ENCODE measurements at regions not wholly inside any gene's neighbourhood (a gene's known extent, or its start where the extent isn't known, plus 50 kb on each side); places are given as distances from the start of the nearest gene placed in this dataset.

DNA sequence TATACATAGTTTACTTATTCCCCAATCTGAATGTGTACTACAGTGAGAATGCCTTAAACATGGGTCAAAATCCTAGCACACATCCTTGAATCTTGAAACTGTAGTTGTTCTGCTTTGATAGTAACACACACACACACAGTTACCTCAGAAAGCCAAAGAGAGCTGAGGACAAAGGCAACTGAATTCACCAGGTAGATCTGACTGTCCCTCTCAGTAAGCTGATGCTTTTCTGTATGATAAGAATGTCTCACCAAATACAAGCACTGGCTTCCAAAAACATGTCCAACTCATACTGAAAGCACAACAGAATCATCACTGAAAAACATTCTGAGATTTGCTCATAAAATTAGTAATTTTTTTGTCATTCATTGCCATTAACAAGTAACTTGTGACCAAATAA is 104.3 kb upstream of the DYNLRB2 start:
- TF ChIP-seq, protein P1, sequence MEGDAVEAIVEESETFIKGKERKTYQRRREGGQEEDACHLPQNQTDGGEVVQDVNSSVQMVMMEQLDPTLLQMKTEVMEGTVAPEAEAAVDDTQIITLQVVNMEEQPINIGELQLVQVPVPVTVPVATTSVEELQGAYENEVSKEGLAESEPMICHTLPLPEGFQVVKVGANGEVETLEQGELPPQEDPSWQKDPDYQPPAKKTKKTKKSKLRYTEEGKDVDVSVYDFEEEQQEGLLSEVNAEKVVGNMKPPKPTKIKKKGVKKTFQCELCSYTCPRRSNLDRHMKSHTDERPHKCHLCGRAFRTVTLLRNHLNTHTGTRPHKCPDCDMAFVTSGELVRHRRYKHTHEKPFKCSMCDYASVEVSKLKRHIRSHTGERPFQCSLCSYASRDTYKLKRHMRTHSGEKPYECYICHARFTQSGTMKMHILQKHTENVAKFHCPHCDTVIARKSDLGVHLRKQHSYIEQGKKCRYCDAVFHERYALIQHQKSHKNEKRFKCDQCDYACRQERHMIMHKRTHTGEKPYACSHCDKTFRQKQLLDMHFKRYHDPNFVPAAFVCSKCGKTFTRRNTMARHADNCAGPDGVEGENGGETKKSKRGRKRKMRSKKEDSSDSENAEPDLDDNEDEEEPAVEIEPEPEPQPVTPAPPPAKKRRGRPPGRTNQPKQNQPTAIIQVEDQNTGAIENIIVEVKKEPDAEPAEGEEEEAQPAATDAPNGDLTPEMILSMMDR (conservative IDR thresholded peaks at IDR 0.05), result no peak
- TF ChIP-seq EZH2 (IDR thresholded peaks at IDR 0.05; ENCODE audit: low read depth), result no peak

All from PC-9 (cell line).